GM23338 (cell line): ENCODE measurements at regions not wholly inside any gene's neighbourhood (a gene's known extent, or its start where the extent isn't known, plus 50 kb on each side); places are given as distances from the start of the nearest gene placed in this dataset.

Experiments
- ATAC-seq: fragments of 200-7000 bp; cut with Tn5 transposase; 3 replicates; pipeline ENCODE4 v1.9.1; 2020
- DNase-seq: peaks from one replicate; pipeline ENCODE4 v3.0.0-alpha.2; 2015; ENCODE audit warnings: low spot score
- H2AFZ ChIP-seq: fragments of 200-600 bp; sonication (generic); 2 replicates; pipeline ENCODE4 v1.8.0; 2016; ENCODE audit warnings: antibody characterized with exemption, mild to moderate bottlenecking, moderate library complexity
- H3F3A ChIP-seq: fragments of 200-600 bp; sonication (generic); replicated peaks from 2 replicates; pipeline ENCODE4 v1.8.0; 2017; ENCODE audit warnings: antibody characterized with exemption, mixed run types, low read depth
- H3K27ac ChIP-seq: fragments of 200-600 bp; sonication (generic); 2 replicates; pipeline ENCODE4 v1.6.1; 2016; ENCODE audit warnings: low read depth
- H3K27me3 ChIP-seq: fragments of 200-600 bp; sonication (generic); 2 replicates; pipeline ENCODE4 v1.8.0; 2016; ENCODE audit warnings: mild to moderate bottlenecking, mixed run types, moderate library complexity; ENCODE audit not compliant: insufficient read depth
- H3K36me3 ChIP-seq: fragments of 200-600 bp; sonication (generic); 2 replicates; pipeline ENCODE4 v1.8.0; 2016; ENCODE audit warnings: mild to moderate bottlenecking; ENCODE audit not compliant: insufficient read depth
- H3K4me1 ChIP-seq: fragments of 200-600 bp; sonication (generic); 2 replicates; pipeline ENCODE4 v1.8.0; 2016; ENCODE audit warnings: mild to moderate bottlenecking, moderate library complexity; ENCODE audit not compliant: insufficient read depth
- H3K4me2 ChIP-seq: fragments of 200-600 bp; sonication (generic); 2 replicates; pipeline ENCODE4 v1.7.1; 2017; ENCODE audit warnings: mixed run types
- H3K4me3 ChIP-seq: fragments of 200-600 bp; sonication (generic); 2 replicates; pipeline ENCODE4 v1.6.1; 2016; ENCODE audit warnings: mixed run types
- H3K79me2 ChIP-seq: fragments of 200-600 bp; sonication (generic); replicated peaks from 2 replicates; pipeline ENCODE4 v1.8.0; 2017; ENCODE audit warnings: mild to moderate bottlenecking; ENCODE audit not compliant: insufficient read depth
- H3K9me2 ChIP-seq: fragments of 200-600 bp; sonication (generic); 2 replicates; pipeline ENCODE4 v1.8.0; 2017; ENCODE audit not compliant: insufficient read depth
- H4K20me1 ChIP-seq: fragments of 200-600 bp; sonication (generic); replicated peaks from 2 replicates; pipeline ENCODE4 v1.8.0; 2017; ENCODE audit warnings: mild to moderate bottlenecking; ENCODE audit not compliant: insufficient read depth
- H3K27ac Mint-ChIP-seq: 2 replicates; pipeline ENCODE4 v1.8.0; 2020; ENCODE audit warnings: inconsistent platforms, mild to moderate bottlenecking, moderate library complexity, mixed read lengths
- H3K27me3 Mint-ChIP-seq: 3 replicates; pipeline ENCODE4 v1.8.0; 2022; ENCODE audit warnings: low read depth, mild to moderate bottlenecking, moderate library complexity, mixed read lengths, inconsistent platforms; ENCODE audit not compliant: insufficient read depth, poor library complexity
- H3K36me3 Mint-ChIP-seq: 3 replicates; pipeline ENCODE4 v1.8.0; 2021; ENCODE audit warnings: low read depth, mild to moderate bottlenecking, inconsistent platforms, moderate library complexity, mixed read lengths
- H3K4me1 Mint-ChIP-seq: 3 replicates; pipeline ENCODE4 v1.8.0; 2020; ENCODE audit warnings: mild to moderate bottlenecking, inconsistent platforms, mixed read lengths
- H3K4me3 Mint-ChIP-seq: 3 replicates; pipeline ENCODE4 v1.8.0; 2021; ENCODE audit warnings: moderate library complexity, mild to moderate bottlenecking, inconsistent platforms, mixed read lengths
- H3K9me3 Mint-ChIP-seq: 3 replicates; pipeline ENCODE4 v1.8.0; 2020; ENCODE audit warnings: moderate library complexity, mild to moderate bottlenecking, inconsistent platforms, mixed read lengths
- CTCF ChIP-seq, 2 experiments: fragments of 200-600 bp in 1 of 2; sonication (generic) in 1 of 2; conservative IDR thresholded peaks; 2 replicates each; pipeline versions ENCODE4 v1.5.1 to v1.6.1; 2016 to 2017; ENCODE audit warnings: antibody characterized with exemption in 2 of 2, low read depth in 2 of 2, mild to moderate bottlenecking in 2 of 2, moderate library complexity in 1 of 2
- ETS1 ChIP-seq: IDR thresholded peaks from 2 replicates; pipeline ENCODE4 v1.6.1; 2016; ENCODE audit warnings: antibody characterized with exemption
- JUNB ChIP-seq: IDR thresholded peaks from one replicate; pipeline ENCODE4 v1.6.1; 2016; ENCODE audit warnings: antibody characterized with exemption; ENCODE audit not compliant: unreplicated experiment
- NANOG ChIP-seq: IDR thresholded peaks from 2 replicates; pipeline ENCODE4 v1.6.1; 2016; ENCODE audit warnings: antibody characterized with exemption, borderline replicate concordance
- POLR2AphosphoS5 ChIP-seq: IDR thresholded peaks from 2 replicates; pipeline ENCODE4 v1.6.1; 2016; ENCODE audit warnings: antibody characterized with exemption, low read depth
- REST ChIP-seq: IDR thresholded peaks from one replicate; pipeline ENCODE4 v1.6.1; 2018; ENCODE audit warnings: antibody characterized with exemption; ENCODE audit not compliant: unreplicated experiment
- STAT1 ChIP-seq: IDR thresholded peaks from one replicate; pipeline ENCODE4 v1.6.1; 2016; ENCODE audit warnings: antibody characterized with exemption; ENCODE audit not compliant: unreplicated experiment
- ZNF114 ChIP-seq: fragments of 250-450 bp; sonication (Bioruptor Pico); IDR thresholded peaks from 2 replicates; pipeline ENCODE4 v1.5.0; 2020; ENCODE audit warnings: mild to moderate bottlenecking, moderate library complexity
- ZNF331 ChIP-seq: fragments of 250-450 bp; sonication (Bioruptor Pico); IDR thresholded peaks from 2 replicates; pipeline ENCODE4 v1.5.0; 2020; ENCODE audit warnings: low read depth, mild to moderate bottlenecking, moderate library complexity
- ZNF462 ChIP-seq: fragments of 250-450 bp; sonication (Bioruptor Pico); IDR thresholded peaks from 2 replicates; pipeline ENCODE4 v1.5.0; 2020; ENCODE audit warnings: mild to moderate bottlenecking, moderate library complexity

- no peaks in the 10 kb centered on the region for H4K20me1 ChIP-seq
- H3K4me1 ChIP-seq, result no peaks in the 10 kb centered on the region
- no peak for TF ChIP-seq ZNF462 (CRISPR knock-in tag)
- TF ChIP-seq ZNF114, result no peak
- TF ChIP-seq CTCF (conservative IDR thresholded peaks at IDR 0.05; ENCODE audit: low read depth in 2 of 2), result no peak
- no peaks in the 10 kb centered on the region for H3K79me2 ChIP-seq
- no peaks in the 10 kb centered on the region for H3K9me2 ChIP-seq
- no peak overlapping the region for H3K27ac ChIP-seq
- H3K27me3 Mint-ChIP-seq, result peaks cover 3% of the 10 kb centered on the region
- H3K27me3 ChIP-seq, result no peaks in the 10 kb centered on the region
- H3F3A ChIP-seq, result no peaks in the 10 kb centered on the region
- H3K4me3 ChIP-seq, result no peak overlapping the region
- no peak for ATAC-seq
- H3K4me1 Mint-ChIP-seq, result peaks cover 8% of the 10 kb centered on the region; the same call in 2 of the 3 replicates
- no peaks in the 10 kb centered on the region for H3K9me3 Mint-ChIP-seq
- no peak overlapping the region for H2AFZ ChIP-seq
- no peaks in the 10 kb centered on the region for H3K36me3 Mint-ChIP-seq
- DNase-seq, result no peak
- no peaks in the 10 kb centered on the region for H3K36me3 ChIP-seq
- no peak overlapping the region for H3K4me3 Mint-ChIP-seq
- H3K4me2 ChIP-seq, result no peak overlapping the region
- no peak overlapping the region for H3K27ac Mint-ChIP-seq
Observed at GRCh38 chr15:62945760-62946159, 96.8 kb upstream of the TPM1 start.

GRCh38 chr15:62946940-62947339 is 95.6 kb upstream of the TPM1 start:
- H3F3A ChIP-seq, result no peaks in the 10 kb centered on the region
- H3K27me3 ChIP-seq, result no peaks in the 10 kb centered on the region
- no peak overlapping the region for H3K4me2 ChIP-seq
- H3K27me3 Mint-ChIP-seq, result peaks cover 3% of the 10 kb centered on the region
- no peaks in the 10 kb centered on the region for H3K36me3 Mint-ChIP-seq
- H3K4me1 Mint-ChIP-seq, result peaks cover under 1% of the 10 kb centered on the region; the same call in 1 of the 3 replicates
- H2AFZ ChIP-seq, result no peak overlapping the region
- no peaks in the 10 kb centered on the region for H3K4me1 ChIP-seq
- no peak overlapping the region for H3K27ac ChIP-seq
- no peaks in the 10 kb centered on the region for H3K79me2 ChIP-seq
- H4K20me1 ChIP-seq, result no peaks in the 10 kb centered on the region
- ATAC-seq (no peak), DNase-seq (no peak)
- H3K9me2 ChIP-seq, result no peaks in the 10 kb centered on the region
- no peak overlapping the region for H3K4me3 Mint-ChIP-seq
- no peak overlapping the region for H3K27ac Mint-ChIP-seq
- H3K4me3 ChIP-seq, result no peak overlapping the region
- no peaks in the 10 kb centered on the region for H3K36me3 ChIP-seq
- H3K9me3 Mint-ChIP-seq, result no peaks in the 10 kb centered on the region
- TF ChIP-seq ZNF114 (no peak), ZNF331 (CRISPR knock-in tag) (no peak), NANOG (no peak), STAT1 (no peak), POLR2AphosphoS5 (no peak), JUNB (no peak), REST (no peak), ETS1 (no peak)
